OCI-LY7 (cell line): ENCODE measurements at regions not wholly inside any gene's neighbourhood (a gene's known extent, or its start where the extent isn't known, plus 50 kb on each side); places are given as distances from the start of the nearest gene placed in this dataset.

Source experiments
- EZH2phosphoT487 ChIP-seq: fragments of 200-600 bp; sonication (generic); IDR thresholded peaks from 2 replicates; pipeline ENCODE4 v1.6.1; 2018; ENCODE audit warnings: low read depth, borderline replicate concordance, mild to moderate bottlenecking, mixed run types, antibody characterized with exemption, low read length, moderate library complexity, mixed read lengths
- TF ChIP-seq, protein P1 (sequence below): fragments of 200-600 bp; sonication (generic); conservative IDR thresholded peaks from 2 replicates; pipeline ENCODE4 v1.5.1; 2014; ENCODE audit warnings: mild to moderate bottlenecking, antibody characterized with exemption, low read length, moderate library complexity, mixed read lengths

DNA sequence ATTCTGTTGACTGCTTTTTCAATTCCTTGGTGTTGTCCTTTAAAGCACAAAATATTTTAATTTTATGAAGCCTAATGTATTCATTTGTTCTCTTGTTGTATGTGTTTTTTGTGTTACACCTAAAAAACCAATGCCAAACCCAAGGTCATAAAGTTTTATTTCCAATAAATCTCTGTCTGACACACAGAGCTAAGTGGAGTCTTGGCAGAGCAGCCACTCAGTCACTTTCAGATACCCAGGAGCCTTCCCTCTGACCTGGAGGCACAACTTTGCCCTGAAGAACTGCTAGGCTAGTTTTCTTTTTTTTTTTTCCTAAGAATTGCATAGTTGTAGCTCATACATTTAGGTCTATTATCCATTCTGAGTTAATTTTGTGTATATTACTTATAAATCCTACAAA lies 71.2 kb upstream of the BCL9 start:
- TF ChIP-seq, protein P1, sequence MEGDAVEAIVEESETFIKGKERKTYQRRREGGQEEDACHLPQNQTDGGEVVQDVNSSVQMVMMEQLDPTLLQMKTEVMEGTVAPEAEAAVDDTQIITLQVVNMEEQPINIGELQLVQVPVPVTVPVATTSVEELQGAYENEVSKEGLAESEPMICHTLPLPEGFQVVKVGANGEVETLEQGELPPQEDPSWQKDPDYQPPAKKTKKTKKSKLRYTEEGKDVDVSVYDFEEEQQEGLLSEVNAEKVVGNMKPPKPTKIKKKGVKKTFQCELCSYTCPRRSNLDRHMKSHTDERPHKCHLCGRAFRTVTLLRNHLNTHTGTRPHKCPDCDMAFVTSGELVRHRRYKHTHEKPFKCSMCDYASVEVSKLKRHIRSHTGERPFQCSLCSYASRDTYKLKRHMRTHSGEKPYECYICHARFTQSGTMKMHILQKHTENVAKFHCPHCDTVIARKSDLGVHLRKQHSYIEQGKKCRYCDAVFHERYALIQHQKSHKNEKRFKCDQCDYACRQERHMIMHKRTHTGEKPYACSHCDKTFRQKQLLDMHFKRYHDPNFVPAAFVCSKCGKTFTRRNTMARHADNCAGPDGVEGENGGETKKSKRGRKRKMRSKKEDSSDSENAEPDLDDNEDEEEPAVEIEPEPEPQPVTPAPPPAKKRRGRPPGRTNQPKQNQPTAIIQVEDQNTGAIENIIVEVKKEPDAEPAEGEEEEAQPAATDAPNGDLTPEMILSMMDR: no peak
- no peak for TF ChIP-seq EZH2phosphoT487
